GM12878 (cell line): ENCODE measurements at regions not wholly inside any gene's neighbourhood (a gene's known extent, or its start where the extent isn't known, plus 50 kb on each side); places are given as distances from the start of the nearest gene placed in this dataset.

Experiments used
- ATAC-seq: fragments of 200-7000 bp; cut with Tn5 transposase; 3 replicates; pipeline ENCODE4 v1.9.1; 2020; ENCODE audit warnings: mild to moderate bottlenecking, moderate library complexity
- BruUV-seq: library from RNA; stranded (reverse); fragments of 400-500 nt; replicated peaks from 2 replicates; lab custom pipeline; 2021; lab: Mats Ljungman, UMichigan
- CTCF ChIA-PET: fragments of 300-600 bp; sonication (Branson Sonifier 250); formaldehyde crosslinking; extraction: SDS; loops from one replicate; lab custom pipeline; 2021; ENCODE audit warnings: inconsistent platforms; lab: Yijun Ruan, JAX
- POLR2A ChIA-PET: fragments of 350-600 bp; formaldehyde crosslinking; extraction: SDS; loops from one replicate; lab custom pipeline; 2021; ENCODE audit warnings: inconsistent platforms; lab: Charles Lee
- RAD21 ChIA-PET: fragments of 300-600 bp; sonication (Branson Sonifier 250); formaldehyde crosslinking; loops from one replicate; lab custom pipeline; 2023; ENCODE audit warnings: antibody characterized with exemption; ENCODE audit not compliant: unreplicated experiment; lab: Charles Lee
- SMC1A ChIA-PET: fragments of 300-600 bp; sonication (Branson Sonifier 250); formaldehyde crosslinking; loops from one replicate; lab custom pipeline; 2023; ENCODE audit not compliant: unreplicated experiment, uncharacterized antibody; lab: Charles Lee
- DNase-seq: peaks from one replicate; pipeline ENCODE4 v3.0.0-alpha.2; 2011; ENCODE audit warnings: low read depth, low spot score
- FAIRE-seq: peaks from 3 replicates; lab custom pipeline; 2011; peaks lifted over from hg19 to GRCh38; lab: Jason Lieb, UNC
- H2AFZ ChIP-seq: 2 replicates; pipeline ENCODE4 v1.6.0; 2011; ENCODE audit warnings: low read depth, low read length, control low read depth; ENCODE audit not compliant: control insufficient read depth
- H3K27ac ChIP-seq: 2 replicates; pipeline ENCODE4 v1.5.1; 2011; ENCODE audit warnings: control low read depth; ENCODE audit not compliant: control insufficient read depth, insufficient read depth
- H3K27me3 ChIP-seq, 2 experiments: replicated peaks in 1 of 2; 2 replicates each; pipeline versions ENCODE4 v1.6.0 to v1.6.1; 2011; ENCODE audit warnings: low read length in 1 of 2; ENCODE audit not compliant: control insufficient read depth in 2 of 2, insufficient read depth in 2 of 2
- H3K36me3 ChIP-seq, 2 experiments: 2 replicates each; pipeline ENCODE4 v1.5.1; 2011; ENCODE audit warnings: low read length in 1 of 2; ENCODE audit not compliant: control insufficient read depth in 2 of 2, insufficient read depth in 2 of 2
- H3K4me1 ChIP-seq: 2 replicates; pipeline ENCODE4 v1.6.1; 2011; ENCODE audit warnings: mild to moderate bottlenecking, low read length, moderate library complexity, mixed read lengths; ENCODE audit not compliant: control insufficient read depth, insufficient read depth
- H3K4me2 ChIP-seq: 2 replicates; pipeline ENCODE4 v1.6.0; 2011; ENCODE audit warnings: control low read depth; ENCODE audit not compliant: control insufficient read depth, insufficient read depth
- H3K4me3 ChIP-seq: fragments of 200-600 bp; sonication (generic); 2 replicates; pipeline ENCODE4 v1.5.1; 2016
- H3K79me2 ChIP-seq: 2 replicates; pipeline ENCODE4 v1.6.0; 2011; ENCODE audit warnings: low read length; ENCODE audit not compliant: control insufficient read depth, insufficient read depth
- H3K9ac ChIP-seq: 2 replicates; pipeline ENCODE4 v1.8.0; 2011; ENCODE audit warnings: low read length, control low read depth, mixed read lengths; ENCODE audit not compliant: control insufficient read depth, insufficient read depth
- H3K9me3 ChIP-seq: replicated peaks from 3 replicates; pipeline ENCODE4 v1.5.1; 2011; ENCODE audit warnings: mild to moderate bottlenecking, low read length; ENCODE audit not compliant: control insufficient read depth, insufficient read depth
- H4K20me1 ChIP-seq: 2 replicates; pipeline ENCODE4 v1.6.0; 2011; ENCODE audit not compliant: control insufficient read depth, insufficient read depth
- ATF7 ChIP-seq: fragments of 450-650 bp; IDR thresholded peaks from 2 replicates; pipeline ENCODE4 v1.6.1; 2016; ENCODE audit warnings: low read depth, mild to moderate bottlenecking
- BACH1 ChIP-seq: fragments of 450-650 bp; IDR thresholded peaks from 2 replicates; pipeline ENCODE4 v1.6.1; 2017; ENCODE audit warnings: mild to moderate bottlenecking, borderline replicate concordance
- BCL3 ChIP-seq: IDR thresholded peaks from 2 replicates; pipeline ENCODE4 v1.6.1; 2011; ENCODE audit warnings: borderline replicate concordance, low read depth, mild to moderate bottlenecking, moderate library complexity, low read length; ENCODE audit not compliant: insufficient read depth, poor library complexity, severe bottlenecking
- CBX3 ChIP-seq: fragments of 200-600 bp; sonication (generic); IDR thresholded peaks from 2 replicates; pipeline ENCODE4 v1.6.1; 2016; ENCODE audit warnings: low read depth, borderline replicate concordance
- CHD2 ChIP-seq: IDR thresholded peaks from 2 replicates; pipeline ENCODE4 v1.6.1; 2011; ENCODE audit warnings: low read depth, low read length, improper control_type of control experiment, borderline replicate concordance
- CREB1 ChIP-seq: IDR thresholded peaks from 2 replicates; pipeline ENCODE4 v1.6.1; 2012; ENCODE audit warnings: low read depth, mild to moderate bottlenecking, inconsistent platforms
- ETV6 ChIP-seq, 2 experiments: fragments of 450-650 bp in 1 of 2; IDR thresholded peaks in 1 of 2; conservative IDR thresholded peaks in 1 of 2; 2 replicates each; pipeline ENCODE4 v1.6.1; 2014; ENCODE audit warnings: antibody characterized with exemption in 1 of 2, borderline replicate concordance in 1 of 2, low read depth in 1 of 2, mild to moderate bottlenecking in 1 of 2, moderate library complexity in 1 of 2
- HCFC1 ChIP-seq: fragments of 150-350 bp; IDR thresholded peaks from 2 replicates; pipeline ENCODE4 v1.6.1; 2014; ENCODE audit warnings: low read length
- HDGF ChIP-seq: fragments of 450-650 bp; IDR thresholded peaks from 2 replicates; pipeline ENCODE4 v1.6.1; 2016; ENCODE audit warnings: antibody characterized with exemption
- JUND ChIP-seq: IDR thresholded peaks from 2 replicates; pipeline ENCODE4 v1.6.1; 2012; ENCODE audit warnings: low read depth, mild to moderate bottlenecking, low read length, improper control_type of control experiment, moderate library complexity
- NR2F1 ChIP-seq: fragments of 450-650 bp; conservative IDR thresholded peaks from 2 replicates; pipeline ENCODE4 v1.6.1; 2017; ENCODE audit warnings: mild to moderate bottlenecking
- NRF1 ChIP-seq: conservative IDR thresholded peaks from 2 replicates; pipeline ENCODE4 v1.6.1; 2011; ENCODE audit warnings: mild to moderate bottlenecking, low read depth, low read length, improper control_type of control experiment
- RELB ChIP-seq: fragments of 450-650 bp; IDR thresholded peaks from 2 replicates; pipeline ENCODE4 v1.6.1; 2017; ENCODE audit warnings: low read depth, mild to moderate bottlenecking, moderate library complexity
- TAF1 ChIP-seq: IDR thresholded peaks from 2 replicates; pipeline ENCODE4 v1.6.1; 2011; ENCODE audit warnings: mild to moderate bottlenecking, low read depth, low read length, borderline replicate concordance
- ZBTB40 ChIP-seq: fragments of 450-650 bp; IDR thresholded peaks from 2 replicates; pipeline ENCODE4 v1.6.1; 2016; ENCODE audit warnings: mild to moderate bottlenecking, moderate library complexity, borderline replicate concordance
- WGBS: methylation state at CpG from one replicate; pipeline ENCODE4 v1.1.6; 2016; ENCODE audit warnings: low lambda C conversion rate; ENCODE audit not compliant: insufficient replicate concordance, insufficient coverage; ENCODE audit errors: missing lambda C conversion rate; 5-methylcytosine and 5-hydroxymethylcytosine counted together
- in situ Hi-C: fragments of 300-500 bp; cut with MboI; formaldehyde crosslinking; loops from 9 replicates; pipeline ENCODE4 v1.14.3; 2018; ENCODE audit warnings: mixed read lengths
- intact Hi-C: fragments of 100-400 bp; cut with micrococcal nuclease; formaldehyde crosslinking; loops from one replicate; pipeline ENCODE4 v1.14.2; 2022; ENCODE audit not compliant: unreplicated experiment

- no peaks in the 10 kb centered on the region for H3K4me1 ChIP-seq
- ChIA-PET RAD21 (no interaction called here), SMC1A (no interaction called here), CTCF (no interaction called here), POLR2A (no interaction called here)
- in situ Hi-C loops = no loop called here
- no peaks in the 10 kb centered on the region for H3K36me3 ChIP-seq
- no peak overlapping the region for H3K9ac ChIP-seq
- no peaks in the 10 kb centered on the region for H3K79me2 ChIP-seq
- H3K9me3 ChIP-seq = no peaks in the 10 kb centered on the region
- no peaks in the 10 kb centered on the region for H3K27me3 ChIP-seq
- no peak overlapping the region for H3K4me3 ChIP-seq
- WGBS = 0% methylated on average over 1 of the region's 1 CpG
- TF ChIP-seq ZBTB40 (no peak), BACH1 (no peak), RELB (no peak), CREB1 (no peak), JUND (no peak), ATF7 (no peak), NR2F1 (no peak), HCFC1 (no peak), ETV6 (conservative IDR thresholded peaks at IDR 0.05 in 1 of 2, IDR thresholded peaks at IDR 0.05 in 1 of 2; ENCODE audit: borderline replicate concordance in 1 of 2, low read depth in 1 of 2) (no peak), CBX3 (no peak), BCL3 (no peak), CHD2 (no peak), NRF1 (no peak), TAF1 (no peak), HDGF (no peak)
- no peak overlapping the region for H3K4me2 ChIP-seq
- FAIRE-seq = no peak
- H4K20me1 ChIP-seq = no peaks in the 10 kb centered on the region
- no peak for ATAC-seq
- no peak overlapping the region for H3K27ac ChIP-seq
- BruUV-seq = no TSS peak
- DNase-seq = no peak
- no peak overlapping the region for H2AFZ ChIP-seq
- intact Hi-C loops = no loop called here
Observed at GRCh38 chr13:103973740-103974139, 907.5 kb upstream of the SLC10A2 start.
